GM12874 (cell line): ENCODE measurements at regions not wholly inside any gene's neighbourhood (a gene's known extent, or its start where the extent isn't known, plus 50 kb on each side); places are given as distances from the start of the nearest gene placed in this dataset.

Experiments used
- CTCF ChIP-seq: IDR thresholded peaks from 2 replicates; pipeline ENCODE4 v1.5.1; 2011; ENCODE audit warnings: low read depth, mild to moderate bottlenecking, control low read depth, low read length, moderate library complexity; ENCODE audit not compliant: insufficient read depth

- TF ChIP-seq CTCF, result no peak
These were observed 1138.6 kb upstream of the SORCS1 start for GRCh38 chr10:108303149-108303548.

DNA sequence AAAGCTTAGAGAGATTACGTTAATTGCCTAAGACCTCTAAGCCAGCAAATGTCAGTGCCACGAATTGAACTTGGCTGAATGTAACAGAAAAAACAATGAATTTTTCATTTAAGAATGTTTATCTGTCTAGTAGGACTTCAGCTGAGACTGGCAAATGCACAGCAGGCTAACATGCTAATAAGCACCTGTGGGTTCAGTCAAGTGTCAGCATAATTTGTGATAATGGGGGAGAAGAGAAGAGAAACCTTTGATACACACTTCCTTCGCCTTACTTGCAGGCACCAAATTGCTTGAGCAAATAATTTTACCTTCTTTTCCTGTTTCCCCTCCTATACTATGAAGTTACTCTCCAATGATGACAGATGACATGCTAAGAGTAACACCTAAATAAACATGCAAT lies 1136.5 kb upstream of the SORCS1 start:
- TF ChIP-seq CTCF, result no peak

DNA sequence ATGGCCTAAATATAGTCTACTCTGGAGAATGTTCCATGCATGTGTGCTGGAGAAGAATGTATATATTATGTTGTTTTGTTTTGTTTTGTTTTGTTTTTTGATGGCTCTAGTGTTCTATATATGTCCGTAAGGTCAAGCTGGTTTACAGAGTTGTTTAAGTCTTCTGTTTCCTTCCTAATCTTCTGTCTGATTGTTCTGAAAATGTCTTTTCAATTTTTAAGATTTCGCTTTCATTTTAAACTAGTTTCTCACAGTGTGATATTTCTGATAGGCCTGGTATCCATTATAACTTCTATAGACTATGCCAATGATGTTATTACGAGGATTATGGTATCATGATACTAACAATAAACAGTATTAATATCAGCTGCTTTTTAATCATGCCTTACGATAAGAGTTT lies 1126.3 kb upstream of the SORCS1 start:
- no peak for TF ChIP-seq CTCF

- no peak for TF ChIP-seq CTCF
These were observed 1111.6 kb upstream of the SORCS1 start for GRCh38 chr10:108275895-108276685.

GRCh38 chr10:108260383-108260906 lies 1095.9 kb upstream of the SORCS1 start:
- TF ChIP-seq CTCF, result no peak

GRCh38 chr10:108254089-108254488 lies 1089.6 kb upstream of the SORCS1 start:
- no peak for TF ChIP-seq CTCF

GRCh38 chr10:108252771-108253170 lies 1088.3 kb upstream of the SORCS1 start:
- TF ChIP-seq CTCF, result no peak
